Neural progenitor cell (in vitro differentiated cells): ENCODE measurements at regions not wholly inside any gene's neighbourhood (a gene's known extent, or its start where the extent isn't known, plus 50 kb on each side); places are given as distances from the start of the nearest gene placed in this dataset.

Source experiments
- EZH2 ChIP-seq: fragments of 200-600 bp; sonication (generic); IDR thresholded peaks from 2 replicates; pipeline ENCODE4 v1.6.1; 2017; ENCODE audit warnings: antibody characterized with exemption, mild to moderate bottlenecking, moderate library complexity
- EZH2phosphoT487 ChIP-seq: fragments of 200-600 bp; sonication (generic); IDR thresholded peaks from 2 replicates; pipeline ENCODE4 v1.6.1; 2017; ENCODE audit warnings: antibody characterized with exemption
- TF ChIP-seq, protein P1 (sequence below): fragments of 200-600 bp; sonication (generic); IDR thresholded peaks from 2 replicates; pipeline ENCODE4 v1.5.1; 2017; ENCODE audit warnings: antibody characterized with exemption, mild to moderate bottlenecking

- TF ChIP-seq EZH2phosphoT487 (no peak), EZH2 (no peak)
- TF ChIP-seq, protein P1, sequence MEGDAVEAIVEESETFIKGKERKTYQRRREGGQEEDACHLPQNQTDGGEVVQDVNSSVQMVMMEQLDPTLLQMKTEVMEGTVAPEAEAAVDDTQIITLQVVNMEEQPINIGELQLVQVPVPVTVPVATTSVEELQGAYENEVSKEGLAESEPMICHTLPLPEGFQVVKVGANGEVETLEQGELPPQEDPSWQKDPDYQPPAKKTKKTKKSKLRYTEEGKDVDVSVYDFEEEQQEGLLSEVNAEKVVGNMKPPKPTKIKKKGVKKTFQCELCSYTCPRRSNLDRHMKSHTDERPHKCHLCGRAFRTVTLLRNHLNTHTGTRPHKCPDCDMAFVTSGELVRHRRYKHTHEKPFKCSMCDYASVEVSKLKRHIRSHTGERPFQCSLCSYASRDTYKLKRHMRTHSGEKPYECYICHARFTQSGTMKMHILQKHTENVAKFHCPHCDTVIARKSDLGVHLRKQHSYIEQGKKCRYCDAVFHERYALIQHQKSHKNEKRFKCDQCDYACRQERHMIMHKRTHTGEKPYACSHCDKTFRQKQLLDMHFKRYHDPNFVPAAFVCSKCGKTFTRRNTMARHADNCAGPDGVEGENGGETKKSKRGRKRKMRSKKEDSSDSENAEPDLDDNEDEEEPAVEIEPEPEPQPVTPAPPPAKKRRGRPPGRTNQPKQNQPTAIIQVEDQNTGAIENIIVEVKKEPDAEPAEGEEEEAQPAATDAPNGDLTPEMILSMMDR: no peak
Observed at GRCh38 chr3:148512648-148513047, 185.1 kb upstream of the AGTR1 start.
